Natural killer cell (primary cell): ENCODE measurements at regions not wholly inside any gene's neighbourhood (a gene's known extent, or its start where the extent isn't known, plus 50 kb on each side); places are given as distances from the start of the nearest gene placed in this dataset.

Experiments used
- ATAC-seq, 3 donors: fragments of 150-1000 bp in 2 of 3; fragments of 200-7000 bp in 1 of 3; cut with Tn5 transposase; 1 replicate in 1 of 3; 2 replicates in 2 of 3; pipeline ENCODE4 v1.10.0; 2021; ENCODE audit warnings: mild to moderate bottlenecking in 2 of 3, moderate library complexity in 2 of 3
- DNase-seq, 2 donors: peaks; one replicate each; pipeline versions ENCODE4 v3.0.0 to v3.0.0-alpha.2; 2013 to 2021; ENCODE audit warnings: mixed read lengths in 1 of 2
- H3K27ac ChIP-seq: one replicate; pipeline ENCODE4 v1.5.1; 2013; ENCODE audit warnings: mild to moderate bottlenecking, low read length
- H3K27me3 ChIP-seq: one replicate; pipeline ENCODE4 v1.6.1; 2013; ENCODE audit warnings: low read length; ENCODE audit not compliant: control insufficient read depth, insufficient read depth
- H3K36me3 ChIP-seq: one replicate; pipeline ENCODE4 v1.6.1; 2013; ENCODE audit warnings: low read length; ENCODE audit not compliant: control insufficient read depth, insufficient read depth
- H3K4me1 ChIP-seq: one replicate; pipeline ENCODE4 v1.6.1; 2013; ENCODE audit warnings: low read length; ENCODE audit not compliant: control insufficient read depth, insufficient read depth
- H3K4me3 ChIP-seq: one replicate; pipeline ENCODE4 v1.5.1; 2013; ENCODE audit warnings: low read length
- H3K9me3 ChIP-seq: one replicate; pipeline ENCODE4 v1.6.1; 2013; ENCODE audit warnings: low read length; ENCODE audit not compliant: control insufficient read depth, insufficient read depth
- H3K27ac Mint-ChIP-seq, 2 donors: one replicate each; pipeline ENCODE4 v1.8.0; 2022; ENCODE audit warnings: mild to moderate bottlenecking in 2 of 2, mixed read lengths in 2 of 2, moderate library complexity in 1 of 2
- H3K27me3 Mint-ChIP-seq, 2 donors: one replicate each; pipeline ENCODE4 v1.8.0; 2022; ENCODE audit warnings: low read depth in 2 of 2, mixed read lengths in 2 of 2
- H3K36me3 Mint-ChIP-seq: one replicate; pipeline ENCODE4 v1.8.0; 2022; ENCODE audit warnings: mixed read lengths
- H3K4me1 Mint-ChIP-seq, 2 donors: one replicate each; pipeline ENCODE4 v1.8.0; 2022; ENCODE audit warnings: mixed read lengths in 2 of 2
- H3K4me3 Mint-ChIP-seq: one replicate; pipeline ENCODE4 v1.8.0; 2022; ENCODE audit warnings: mild to moderate bottlenecking, moderate library complexity, mixed read lengths
- H3K9me3 Mint-ChIP-seq, 2 donors: one replicate each; pipeline ENCODE4 v1.8.0; 2022; ENCODE audit warnings: mixed read lengths in 2 of 2
- WGBS: methylation state at CpG from one replicate; pipeline ENCODE4 v1.1.7; 2013; ENCODE audit warnings: missing lambda C conversion rate; ENCODE audit not compliant: insufficient coverage; 5-methylcytosine and 5-hydroxymethylcytosine counted together
- intact Hi-C: fragments of 100-400 bp; cut with micrococcal nuclease; formaldehyde crosslinking; loops from one replicate; pipeline ENCODE4 v1.14.2; 2022
- TF ChIP-seq, protein P1 (sequence below): fragments of 200-600 bp; IDR thresholded peaks from one replicate; pipeline ENCODE4 v1.8.0; 2022; ENCODE audit warnings: antibody characterized with exemption

GRCh38 chr7:108627476-108628051 is 57.9 kb downstream of the DNAJB9 start:
- TF ChIP-seq, protein P1, sequence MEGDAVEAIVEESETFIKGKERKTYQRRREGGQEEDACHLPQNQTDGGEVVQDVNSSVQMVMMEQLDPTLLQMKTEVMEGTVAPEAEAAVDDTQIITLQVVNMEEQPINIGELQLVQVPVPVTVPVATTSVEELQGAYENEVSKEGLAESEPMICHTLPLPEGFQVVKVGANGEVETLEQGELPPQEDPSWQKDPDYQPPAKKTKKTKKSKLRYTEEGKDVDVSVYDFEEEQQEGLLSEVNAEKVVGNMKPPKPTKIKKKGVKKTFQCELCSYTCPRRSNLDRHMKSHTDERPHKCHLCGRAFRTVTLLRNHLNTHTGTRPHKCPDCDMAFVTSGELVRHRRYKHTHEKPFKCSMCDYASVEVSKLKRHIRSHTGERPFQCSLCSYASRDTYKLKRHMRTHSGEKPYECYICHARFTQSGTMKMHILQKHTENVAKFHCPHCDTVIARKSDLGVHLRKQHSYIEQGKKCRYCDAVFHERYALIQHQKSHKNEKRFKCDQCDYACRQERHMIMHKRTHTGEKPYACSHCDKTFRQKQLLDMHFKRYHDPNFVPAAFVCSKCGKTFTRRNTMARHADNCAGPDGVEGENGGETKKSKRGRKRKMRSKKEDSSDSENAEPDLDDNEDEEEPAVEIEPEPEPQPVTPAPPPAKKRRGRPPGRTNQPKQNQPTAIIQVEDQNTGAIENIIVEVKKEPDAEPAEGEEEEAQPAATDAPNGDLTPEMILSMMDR, result no peak

GRCh38 chr7:108628678-108629077 is 59.0 kb downstream of the DNAJB9 start:
- H3K4me1 ChIP-seq, result no peaks in the 10 kb centered on the region
- no peaks in the 10 kb centered on the region for H3K27me3 ChIP-seq
- TF ChIP-seq, protein P1, result no peak
- peaks cover 9 to 10% of the 10 kb centered on the region in 2 donors for H3K27me3 Mint-ChIP-seq
- H3K4me3 Mint-ChIP-seq, result no peak overlapping the region
- no peaks in the 10 kb centered on the region for H3K36me3 Mint-ChIP-seq
- no peaks in the 10 kb centered on the region for H3K36me3 ChIP-seq
- intact Hi-C loops, result no loop called here
- H3K4me1 Mint-ChIP-seq, result no peaks in the 10 kb centered on the region
- no peak overlapping the region for H3K27ac ChIP-seq
- 86% methylated on average over 2 of the region's 3 CpGs for WGBS
- no peak overlapping the region for H3K4me3 ChIP-seq
- ATAC-seq, result no peak
- H3K9me3 Mint-ChIP-seq, result no peaks in the 10 kb centered on the region
- DNase-seq, result no peak
- H3K27ac Mint-ChIP-seq, result no peak overlapping the region
- no peaks in the 10 kb centered on the region for H3K9me3 ChIP-seq

More at GRCh38 chr7:108627476-108628051, 57.9 kb downstream of the DNAJB9 start:
- no peaks in the 10 kb centered on the region for H3K36me3 Mint-ChIP-seq
- H3K27ac Mint-ChIP-seq, result no peak overlapping the region
- H3K4me1 Mint-ChIP-seq, result no peaks in the 10 kb centered on the region
- whole genome bisulfite sequencing, result 77% methylated on average over 5 of the region's 5 CpGs
- Histone ChIP-seq H3K4me3 (no peak overlapping the region), H3K27ac (no peak overlapping the region), H3K27me3 (no peaks in the 10 kb centered on the region), H3K36me3 (no peaks in the 10 kb centered on the region), H3K9me3 (no peaks in the 10 kb centered on the region), H3K4me1 (no peaks in the 10 kb centered on the region)
- peaks cover 9 to 10% of the 10 kb centered on the region in 2 donors for H3K27me3 Mint-ChIP-seq
- H3K4me3 Mint-ChIP-seq, result no peak overlapping the region
- no peaks in the 10 kb centered on the region for H3K9me3 Mint-ChIP-seq
- ATAC-seq (no peak), DNase-seq (no peak)
- intact Hi-C loops, result no loop called here

- H3K9me3 Mint-ChIP-seq, result no peaks in the 10 kb centered on the region
- TF ChIP-seq, protein P1, result no peak
- ATAC-seq (no peak), DNase-seq (no peak)
- H3K27me3 ChIP-seq, result no peaks in the 10 kb centered on the region
- no peak overlapping the region for H3K27ac Mint-ChIP-seq
- no peak overlapping the region for H3K4me3 Mint-ChIP-seq
- 89% methylated on average over 2 of the region's 2 CpGs for WGBS
- H3K4me3 ChIP-seq, result no peak overlapping the region
- H3K36me3 ChIP-seq, result no peaks in the 10 kb centered on the region
- intact Hi-C loops, result no loop called here
- H3K27me3 Mint-ChIP-seq, result peaks cover 0 to 4% of the 10 kb centered on the region in 2 donors
- no peaks in the 10 kb centered on the region for H3K36me3 Mint-ChIP-seq
- H3K9me3 ChIP-seq, result no peaks in the 10 kb centered on the region
- no peaks in the 10 kb centered on the region for H3K4me1 ChIP-seq
- H3K27ac ChIP-seq, result no peak overlapping the region
- no peaks in the 10 kb centered on the region for H3K4me1 Mint-ChIP-seq
Measured at GRCh38 chr7:108629651-108630400, 60.2 kb downstream of the DNAJB9 start.
